H1 (cell line): ENCODE measurements at regions not wholly inside any gene's neighbourhood (a gene's known extent, or its start where the extent isn't known, plus 50 kb on each side); places are given as distances from the start of the nearest gene placed in this dataset.

ENCODE experiments used
- FOSL1 ChIP-seq: IDR thresholded peaks from 2 replicates; pipeline ENCODE4 v1.6.1; 2011; ENCODE audit warnings: mild to moderate bottlenecking, low read depth, low read length, moderate library complexity; ENCODE audit not compliant: insufficient read depth
- KDM4A ChIP-seq: IDR thresholded peaks from one replicate; pipeline ENCODE4 v1.7.1; 2012; ENCODE audit warnings: low read depth, mild to moderate bottlenecking, moderate library complexity, low read length, inconsistent platforms; ENCODE audit not compliant: severe bottlenecking
- MAX ChIP-seq: IDR thresholded peaks from 2 replicates; pipeline ENCODE4 v1.6.1; 2012; ENCODE audit warnings: inconsistent platforms
- POLR2AphosphoS5 ChIP-seq: IDR thresholded peaks from 2 replicates; pipeline ENCODE4 v1.6.1; 2011; ENCODE audit warnings: low read depth, low read length
- TAF7 ChIP-seq: optimal IDR thresholded peaks from 2 replicates; pipeline ENCODE3; 2011; ENCODE audit warnings: low read depth, mild to moderate bottlenecking, inconsistent platforms, low read length, moderate library complexity, borderline replicate concordance
- TF ChIP-seq, protein P1 (sequence below): IDR thresholded peaks from 2 replicates; pipeline ENCODE4 v1.6.1; 2012; ENCODE audit warnings: inconsistent platforms
- TF ChIP-seq, protein P2 (sequence below): fragments of 300-600 bp; sonication (generic); IDR thresholded peaks from 2 replicates; pipeline ENCODE4 v1.7.1; 2012; ENCODE audit warnings: low read length, moderate library complexity, mild to moderate bottlenecking, inconsistent platforms; ENCODE audit not compliant: insufficient replicate concordance

DNA sequence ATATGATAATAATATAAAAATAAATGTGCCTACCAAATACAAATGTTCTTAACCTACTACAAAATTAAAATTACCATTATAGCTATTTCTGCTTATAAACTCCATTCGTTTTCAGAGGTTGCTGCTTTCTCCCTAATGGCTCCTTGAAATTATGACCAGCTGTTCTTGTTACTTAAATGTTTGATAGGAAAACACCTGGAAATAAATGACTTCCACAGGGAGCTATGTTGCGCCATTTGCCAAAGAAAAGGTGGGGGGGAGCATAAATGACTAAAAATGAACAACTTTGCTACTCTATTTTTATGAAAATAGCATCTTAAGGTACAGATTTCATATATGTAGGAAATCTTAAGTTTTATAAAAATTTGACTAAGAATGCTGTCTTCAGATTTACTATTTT, 157.5 kb upstream of the MON1B start (continued):
- no peak for TF ChIP-seq MAX
- no peak for TF ChIP-seq KDM4A
- TF ChIP-seq, protein P1, sequence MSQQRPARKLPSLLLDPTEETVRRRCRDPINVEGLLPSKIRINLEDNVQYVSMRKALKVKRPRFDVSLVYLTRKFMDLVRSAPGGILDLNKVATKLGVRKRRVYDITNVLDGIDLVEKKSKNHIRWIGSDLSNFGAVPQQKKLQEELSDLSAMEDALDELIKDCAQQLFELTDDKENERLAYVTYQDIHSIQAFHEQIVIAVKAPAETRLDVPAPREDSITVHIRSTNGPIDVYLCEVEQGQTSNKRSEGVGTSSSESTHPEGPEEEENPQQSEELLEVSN: no peak
- no peak for TF ChIP-seq FOSL1
- TF ChIP-seq TAF7: no peak
- TF ChIP-seq POLR2AphosphoS5: no peak
- TF ChIP-seq, protein P2, sequence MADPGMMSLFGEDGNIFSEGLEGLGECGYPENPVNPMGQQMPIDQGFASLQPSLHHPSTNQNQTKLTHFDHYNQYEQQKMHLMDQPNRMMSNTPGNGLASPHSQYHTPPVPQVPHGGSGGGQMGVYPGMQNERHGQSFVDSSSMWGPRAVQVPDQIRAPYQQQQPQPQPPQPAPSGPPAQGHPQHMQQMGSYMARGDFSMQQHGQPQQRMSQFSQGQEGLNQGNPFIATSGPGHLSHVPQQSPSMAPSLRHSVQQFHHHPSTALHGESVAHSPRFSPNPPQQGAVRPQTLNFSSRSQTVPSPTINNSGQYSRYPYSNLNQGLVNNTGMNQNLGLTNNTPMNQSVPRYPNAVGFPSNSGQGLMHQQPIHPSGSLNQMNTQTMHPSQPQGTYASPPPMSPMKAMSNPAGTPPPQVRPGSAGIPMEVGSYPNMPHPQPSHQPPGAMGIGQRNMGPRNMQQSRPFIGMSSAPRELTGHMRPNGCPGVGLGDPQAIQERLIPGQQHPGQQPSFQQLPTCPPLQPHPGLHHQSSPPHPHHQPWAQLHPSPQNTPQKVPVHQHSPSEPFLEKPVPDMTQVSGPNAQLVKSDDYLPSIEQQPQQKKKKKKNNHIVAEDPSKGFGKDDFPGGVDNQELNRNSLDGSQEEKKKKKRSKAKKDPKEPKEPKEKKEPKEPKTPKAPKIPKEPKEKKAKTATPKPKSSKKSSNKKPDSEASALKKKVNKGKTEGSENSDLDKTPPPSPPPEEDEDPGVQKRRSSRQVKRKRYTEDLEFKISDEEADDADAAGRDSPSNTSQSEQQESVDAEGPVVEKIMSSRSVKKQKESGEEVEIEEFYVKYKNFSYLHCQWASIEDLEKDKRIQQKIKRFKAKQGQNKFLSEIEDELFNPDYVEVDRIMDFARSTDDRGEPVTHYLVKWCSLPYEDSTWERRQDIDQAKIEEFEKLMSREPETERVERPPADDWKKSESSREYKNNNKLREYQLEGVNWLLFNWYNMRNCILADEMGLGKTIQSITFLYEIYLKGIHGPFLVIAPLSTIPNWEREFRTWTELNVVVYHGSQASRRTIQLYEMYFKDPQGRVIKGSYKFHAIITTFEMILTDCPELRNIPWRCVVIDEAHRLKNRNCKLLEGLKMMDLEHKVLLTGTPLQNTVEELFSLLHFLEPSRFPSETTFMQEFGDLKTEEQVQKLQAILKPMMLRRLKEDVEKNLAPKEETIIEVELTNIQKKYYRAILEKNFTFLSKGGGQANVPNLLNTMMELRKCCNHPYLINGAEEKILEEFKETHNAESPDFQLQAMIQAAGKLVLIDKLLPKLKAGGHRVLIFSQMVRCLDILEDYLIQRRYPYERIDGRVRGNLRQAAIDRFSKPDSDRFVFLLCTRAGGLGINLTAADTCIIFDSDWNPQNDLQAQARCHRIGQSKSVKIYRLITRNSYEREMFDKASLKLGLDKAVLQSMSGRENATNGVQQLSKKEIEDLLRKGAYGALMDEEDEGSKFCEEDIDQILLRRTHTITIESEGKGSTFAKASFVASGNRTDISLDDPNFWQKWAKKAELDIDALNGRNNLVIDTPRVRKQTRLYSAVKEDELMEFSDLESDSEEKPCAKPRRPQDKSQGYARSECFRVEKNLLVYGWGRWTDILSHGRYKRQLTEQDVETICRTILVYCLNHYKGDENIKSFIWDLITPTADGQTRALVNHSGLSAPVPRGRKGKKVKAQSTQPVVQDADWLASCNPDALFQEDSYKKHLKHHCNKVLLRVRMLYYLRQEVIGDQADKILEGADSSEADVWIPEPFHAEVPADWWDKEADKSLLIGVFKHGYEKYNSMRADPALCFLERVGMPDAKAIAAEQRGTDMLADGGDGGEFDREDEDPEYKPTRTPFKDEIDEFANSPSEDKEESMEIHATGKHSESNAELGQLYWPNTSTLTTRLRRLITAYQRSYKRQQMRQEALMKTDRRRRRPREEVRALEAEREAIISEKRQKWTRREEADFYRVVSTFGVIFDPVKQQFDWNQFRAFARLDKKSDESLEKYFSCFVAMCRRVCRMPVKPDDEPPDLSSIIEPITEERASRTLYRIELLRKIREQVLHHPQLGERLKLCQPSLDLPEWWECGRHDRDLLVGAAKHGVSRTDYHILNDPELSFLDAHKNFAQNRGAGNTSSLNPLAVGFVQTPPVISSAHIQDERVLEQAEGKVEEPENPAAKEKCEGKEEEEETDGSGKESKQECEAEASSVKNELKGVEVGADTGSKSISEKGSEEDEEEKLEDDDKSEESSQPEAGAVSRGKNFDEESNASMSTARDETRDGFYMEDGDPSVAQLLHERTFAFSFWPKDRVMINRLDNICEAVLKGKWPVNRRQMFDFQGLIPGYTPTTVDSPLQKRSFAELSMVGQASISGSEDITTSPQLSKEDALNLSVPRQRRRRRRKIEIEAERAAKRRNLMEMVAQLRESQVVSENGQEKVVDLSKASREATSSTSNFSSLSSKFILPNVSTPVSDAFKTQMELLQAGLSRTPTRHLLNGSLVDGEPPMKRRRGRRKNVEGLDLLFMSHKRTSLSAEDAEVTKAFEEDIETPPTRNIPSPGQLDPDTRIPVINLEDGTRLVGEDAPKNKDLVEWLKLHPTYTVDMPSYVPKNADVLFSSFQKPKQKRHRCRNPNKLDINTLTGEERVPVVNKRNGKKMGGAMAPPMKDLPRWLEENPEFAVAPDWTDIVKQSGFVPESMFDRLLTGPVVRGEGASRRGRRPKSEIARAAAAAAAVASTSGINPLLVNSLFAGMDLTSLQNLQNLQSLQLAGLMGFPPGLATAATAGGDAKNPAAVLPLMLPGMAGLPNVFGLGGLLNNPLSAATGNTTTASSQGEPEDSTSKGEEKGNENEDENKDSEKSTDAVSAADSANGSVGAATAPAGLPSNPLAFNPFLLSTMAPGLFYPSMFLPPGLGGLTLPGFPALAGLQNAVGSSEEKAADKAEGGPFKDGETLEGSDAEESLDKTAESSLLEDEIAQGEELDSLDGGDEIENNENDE: no peak
- TF ChIP-seq, all 59 proteins: peak for 0
